HL-60 (cell line): ENCODE measurements at regions not wholly inside any gene's neighbourhood (a gene's known extent, or its start where the extent isn't known, plus 50 kb on each side); places are given as distances from the start of the nearest gene placed in this dataset.

Experiments used
- DNase-seq, 2 experiments: peaks; one replicate each; pipeline ENCODE4 v3.0.0-alpha.2; 2010 to 2020; ENCODE audit warnings: low read depth in 1 of 2, low spot score in 1 of 2
- H3K27ac ChIP-seq: fragments of 250-450 bp; sonication (Bioruptor Pico); replicated peaks from 2 replicates; pipeline ENCODE4 v1.5.1; 2020; ENCODE audit warnings: mild to moderate bottlenecking, moderate library complexity
- H3K27me3 ChIP-seq: fragments of 250-450 bp; sonication (Bioruptor Pico); 2 replicates; pipeline ENCODE4 v1.5.1; 2021; ENCODE audit warnings: mild to moderate bottlenecking, moderate library complexity; ENCODE audit not compliant: insufficient read depth, poor library complexity, severe bottlenecking
- H3K4me3 ChIP-seq: replicated peaks from 2 replicates; pipeline ENCODE4 v1.5.1; 2011; ENCODE audit warnings: mild to moderate bottlenecking, control low read depth, low read length; ENCODE audit not compliant: insufficient read depth
- GABPA ChIP-seq: IDR thresholded peaks from 2 replicates; pipeline ENCODE4 v1.6.1; 2012; ENCODE audit warnings: low read depth
- POLR2AphosphoS5 ChIP-seq: IDR thresholded peaks from 2 replicates; pipeline ENCODE4 v1.6.1; 2012; ENCODE audit warnings: low read depth
- SPI1 ChIP-seq: IDR thresholded peaks from 2 replicates; pipeline ENCODE4 v1.6.1; 2012; ENCODE audit warnings: low read depth, mild to moderate bottlenecking, borderline replicate concordance
- TF ChIP-seq, protein P1 (sequence below): IDR thresholded peaks from one replicate; pipeline ENCODE4 v1.5.1; 2011; ENCODE audit warnings: low read length, control low read depth, inconsistent platforms; ENCODE audit not compliant: insufficient read depth
- TF ChIP-seq, protein P2 (sequence below): IDR thresholded peaks from 2 replicates; pipeline ENCODE4 v1.6.1; 2012; ENCODE audit warnings: low read depth; ENCODE audit not compliant: insufficient replicate concordance

- Histone ChIP-seq H3K27me3 (no peaks in the 10 kb centered on the region), H3K27ac (no peak overlapping the region), H3K4me3 (no peak overlapping the region)
- DNase-seq, result no peak
- TF ChIP-seq, protein P1, sequence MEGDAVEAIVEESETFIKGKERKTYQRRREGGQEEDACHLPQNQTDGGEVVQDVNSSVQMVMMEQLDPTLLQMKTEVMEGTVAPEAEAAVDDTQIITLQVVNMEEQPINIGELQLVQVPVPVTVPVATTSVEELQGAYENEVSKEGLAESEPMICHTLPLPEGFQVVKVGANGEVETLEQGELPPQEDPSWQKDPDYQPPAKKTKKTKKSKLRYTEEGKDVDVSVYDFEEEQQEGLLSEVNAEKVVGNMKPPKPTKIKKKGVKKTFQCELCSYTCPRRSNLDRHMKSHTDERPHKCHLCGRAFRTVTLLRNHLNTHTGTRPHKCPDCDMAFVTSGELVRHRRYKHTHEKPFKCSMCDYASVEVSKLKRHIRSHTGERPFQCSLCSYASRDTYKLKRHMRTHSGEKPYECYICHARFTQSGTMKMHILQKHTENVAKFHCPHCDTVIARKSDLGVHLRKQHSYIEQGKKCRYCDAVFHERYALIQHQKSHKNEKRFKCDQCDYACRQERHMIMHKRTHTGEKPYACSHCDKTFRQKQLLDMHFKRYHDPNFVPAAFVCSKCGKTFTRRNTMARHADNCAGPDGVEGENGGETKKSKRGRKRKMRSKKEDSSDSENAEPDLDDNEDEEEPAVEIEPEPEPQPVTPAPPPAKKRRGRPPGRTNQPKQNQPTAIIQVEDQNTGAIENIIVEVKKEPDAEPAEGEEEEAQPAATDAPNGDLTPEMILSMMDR, result no peak
- TF ChIP-seq SPI1, result no peak
- TF ChIP-seq, protein P2, sequence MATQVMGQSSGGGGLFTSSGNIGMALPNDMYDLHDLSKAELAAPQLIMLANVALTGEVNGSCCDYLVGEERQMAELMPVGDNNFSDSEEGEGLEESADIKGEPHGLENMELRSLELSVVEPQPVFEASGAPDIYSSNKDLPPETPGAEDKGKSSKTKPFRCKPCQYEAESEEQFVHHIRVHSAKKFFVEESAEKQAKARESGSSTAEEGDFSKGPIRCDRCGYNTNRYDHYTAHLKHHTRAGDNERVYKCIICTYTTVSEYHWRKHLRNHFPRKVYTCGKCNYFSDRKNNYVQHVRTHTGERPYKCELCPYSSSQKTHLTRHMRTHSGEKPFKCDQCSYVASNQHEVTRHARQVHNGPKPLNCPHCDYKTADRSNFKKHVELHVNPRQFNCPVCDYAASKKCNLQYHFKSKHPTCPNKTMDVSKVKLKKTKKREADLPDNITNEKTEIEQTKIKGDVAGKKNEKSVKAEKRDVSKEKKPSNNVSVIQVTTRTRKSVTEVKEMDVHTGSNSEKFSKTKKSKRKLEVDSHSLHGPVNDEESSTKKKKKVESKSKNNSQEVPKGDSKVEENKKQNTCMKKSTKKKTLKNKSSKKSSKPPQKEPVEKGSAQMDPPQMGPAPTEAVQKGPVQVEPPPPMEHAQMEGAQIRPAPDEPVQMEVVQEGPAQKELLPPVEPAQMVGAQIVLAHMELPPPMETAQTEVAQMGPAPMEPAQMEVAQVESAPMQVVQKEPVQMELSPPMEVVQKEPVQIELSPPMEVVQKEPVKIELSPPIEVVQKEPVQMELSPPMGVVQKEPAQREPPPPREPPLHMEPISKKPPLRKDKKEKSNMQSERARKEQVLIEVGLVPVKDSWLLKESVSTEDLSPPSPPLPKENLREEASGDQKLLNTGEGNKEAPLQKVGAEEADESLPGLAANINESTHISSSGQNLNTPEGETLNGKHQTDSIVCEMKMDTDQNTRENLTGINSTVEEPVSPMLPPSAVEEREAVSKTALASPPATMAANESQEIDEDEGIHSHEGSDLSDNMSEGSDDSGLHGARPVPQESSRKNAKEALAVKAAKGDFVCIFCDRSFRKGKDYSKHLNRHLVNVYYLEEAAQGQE, result no peak
- no peak for TF ChIP-seq POLR2AphosphoS5
- TF ChIP-seq GABPA, result no peak
These were observed 119.9 kb downstream of the C9orf152 start for GRCh38 chr9:110088099-110088498.

DNA sequence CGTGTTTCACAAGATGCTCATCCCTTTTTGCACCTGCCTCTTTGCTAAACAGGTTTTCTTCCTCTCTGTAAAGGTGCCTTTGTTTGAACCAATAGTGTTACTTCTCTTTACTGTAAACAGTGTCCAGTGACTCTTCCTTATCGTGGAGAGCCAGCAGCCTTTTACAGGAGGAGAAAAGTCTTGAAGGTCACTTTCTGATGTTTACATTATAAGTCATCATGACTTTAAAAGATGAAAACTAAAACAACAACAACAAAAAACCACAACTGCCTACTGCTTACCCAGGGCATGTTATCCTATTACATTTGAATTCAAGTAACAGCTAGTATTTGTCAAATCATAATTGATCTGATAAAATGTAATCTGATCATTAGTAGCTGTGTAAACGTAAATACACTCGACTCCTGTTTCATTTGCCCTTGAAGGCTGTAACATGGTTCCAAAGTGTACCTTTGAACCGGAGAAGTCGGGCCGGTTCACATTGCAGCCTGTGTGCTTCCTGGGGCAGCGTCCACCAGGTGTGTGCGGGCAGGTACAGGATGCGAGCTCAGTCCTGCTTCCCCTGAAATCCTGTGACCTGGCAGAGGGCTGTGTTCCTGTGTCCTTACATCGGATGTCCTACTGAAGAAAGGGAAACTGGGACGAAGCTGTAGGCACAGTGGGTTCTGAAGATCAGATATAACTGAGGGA, 118.1 kb downstream of the C9orf152 start:
- Histone ChIP-seq H3K4me3 (no peak overlapping the region), H3K27me3 (no peaks in the 10 kb centered on the region), H3K27ac (no peak overlapping the region)
- TF ChIP-seq POLR2AphosphoS5, result no peak
- TF ChIP-seq, protein P1, result no peak
- TF ChIP-seq GABPA, result no peak
- TF ChIP-seq, protein P2, result no peak
- no peak for TF ChIP-seq SPI1
- no peak for DNase-seq

GRCh38 chr9:110092792-110093191, 115.2 kb downstream of the C9orf152 start:
- TF ChIP-seq, protein P1, result no peak
- no peak for TF ChIP-seq SPI1
- TF ChIP-seq POLR2AphosphoS5, result no peak
- no peak for TF ChIP-seq GABPA
- TF ChIP-seq, protein P2, result no peak
- H3K27me3 ChIP-seq, result no peaks in the 10 kb centered on the region
- H3K4me3 ChIP-seq, result no peak overlapping the region
- no peak overlapping the region for H3K27ac ChIP-seq
- DNase-seq, result no peak
